Loucy (cell line): ENCODE measurements at regions not wholly inside any gene's neighbourhood (a gene's known extent, or its start where the extent isn't known, plus 50 kb on each side); places are given as distances from the start of the nearest gene placed in this dataset.

Source experiments
- CTCF ChIP-seq: fragments of 200-600 bp; sonication (generic); conservative IDR thresholded peaks from 2 replicates; pipeline ENCODE4 v1.5.1; 2014; ENCODE audit warnings: mild to moderate bottlenecking, antibody characterized with exemption, low read length
- EZH2phosphoT487 ChIP-seq: fragments of 200-600 bp; IDR thresholded peaks from 2 replicates; pipeline ENCODE4 v1.6.1; 2018; ENCODE audit warnings: antibody characterized with exemption, mild to moderate bottlenecking, moderate library complexity, borderline replicate concordance

GRCh38 chr1:10962483-10962882 is 50.0 kb upstream of the TARDBP start:
- TF ChIP-seq CTCF (no peak), EZH2phosphoT487 (no peak)
